Liver (tissue), 3 donors: ENCODE measurements at regions not wholly inside any gene's neighbourhood (a gene's known extent, or its start where the extent isn't known, plus 50 kb on each side); places are given as distances from the start of the nearest gene placed in this dataset.

Source experiments
- CTCF ChIP-seq: fragments of 150-350 bp; IDR thresholded peaks from 2 replicates; pipeline ENCODE4 v1.5.1; 2017; ENCODE audit warnings: improper control_type of control experiment, low read depth, low read length; ENCODE audit not compliant: missing input control
- JUND ChIP-seq, 2 donors: IDR thresholded peaks; 2 replicates each; pipeline ENCODE4 v1.6.1; 2016; ENCODE audit warnings: antibody characterized with exemption in 2 of 2
- YY1 ChIP-seq: IDR thresholded peaks from 2 replicates; pipeline ENCODE4 v1.6.1; 2016; ENCODE audit warnings: antibody characterized with exemption, mild to moderate bottlenecking
- donor health status: healthy.
- donor health status: healthy.

GRCh38 chr21:22890656-22891055 lies 1892.4 kb downstream of the NCAM2 start:
- TF ChIP-seq JUND (IDR thresholded peaks at IDR 0.05) (no peak), CTCF (no peak), YY1 (no peak)
